GM18499 (cell line): ENCODE measurements at regions not wholly inside any gene's neighbourhood (a gene's known extent, or its start where the extent isn't known, plus 50 kb on each side); places are given as distances from the start of the nearest gene placed in this dataset.
"Not testable (repeated sequence)": the region's sequence is repeated elsewhere in the genome, so short reads cannot be mapped to it uniquely, and the experiment has no call there.

Experiments used
- ATAC-seq: cut with Tn5 transposase; IDR thresholded peaks from one replicate; pipeline ENCODE4 v1.9.1; 2021; ENCODE audit warnings: moderate number of reproducible peaks; ENCODE audit not compliant: insufficient read depth, unreplicated experiment

DNA sequence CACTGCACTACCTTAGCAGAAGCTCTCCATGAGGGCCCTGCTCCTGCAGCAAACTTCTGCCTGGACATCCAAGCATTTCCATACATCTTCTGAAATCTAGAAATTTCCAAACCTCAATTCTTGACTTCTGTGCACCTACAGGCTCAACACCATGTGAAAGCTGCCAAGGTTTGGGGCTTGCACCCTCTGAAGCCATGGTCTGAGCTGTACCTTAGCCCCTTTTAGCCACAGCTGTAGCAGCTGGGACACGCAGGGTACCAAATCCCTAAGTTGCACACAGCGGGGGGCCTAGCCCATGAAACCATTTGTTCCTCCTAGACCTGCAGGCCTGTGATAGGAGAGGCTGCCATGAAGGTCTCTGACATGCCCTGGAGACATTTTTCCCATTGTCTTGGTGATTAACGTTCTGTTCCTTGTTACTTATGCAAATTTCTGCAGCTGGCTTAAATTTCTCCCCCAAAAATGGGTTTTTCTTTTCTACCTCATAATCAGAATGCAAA is 102.7 kb downstream of the EN1 start:
- not testable (repeated sequence) for ATAC-seq

DNA sequence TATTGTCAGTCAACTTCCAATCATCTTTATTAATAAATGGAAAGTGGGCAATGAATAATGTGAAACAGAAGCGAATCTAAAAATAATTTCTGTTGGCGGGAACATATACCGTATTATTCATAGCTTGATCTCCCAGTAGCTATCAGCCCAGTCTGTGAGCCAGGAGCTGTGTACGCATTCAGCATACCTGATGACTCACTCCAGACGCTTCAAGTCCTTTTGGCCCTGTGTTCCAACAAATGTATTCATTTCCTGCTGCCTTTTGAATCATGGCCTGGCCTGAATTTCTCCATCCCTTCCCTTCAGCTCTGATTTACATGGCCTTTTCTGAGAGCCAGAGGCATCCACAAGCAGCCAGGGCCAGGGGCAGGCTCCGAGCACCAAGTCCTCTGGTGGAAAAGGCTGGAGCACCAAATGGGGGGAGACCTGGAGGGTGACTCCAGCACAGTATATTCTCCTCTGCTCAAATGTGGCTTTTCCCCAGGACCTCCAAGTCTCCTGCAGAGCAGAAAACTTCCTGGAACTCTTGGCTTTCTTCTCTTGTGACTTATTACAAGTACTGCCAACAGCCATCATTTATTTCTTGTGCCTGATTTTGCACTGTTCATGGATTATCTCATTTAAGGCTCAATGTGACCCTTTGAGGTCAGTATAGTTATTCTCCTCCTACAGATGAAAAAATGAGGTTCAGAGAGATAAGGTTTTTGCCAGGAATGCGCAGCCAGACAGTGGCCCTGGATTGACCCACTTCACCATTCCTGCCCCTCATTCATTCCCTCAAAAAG is 108.7 kb downstream of the EN1 start:
- no peak for ATAC-seq

DNA sequence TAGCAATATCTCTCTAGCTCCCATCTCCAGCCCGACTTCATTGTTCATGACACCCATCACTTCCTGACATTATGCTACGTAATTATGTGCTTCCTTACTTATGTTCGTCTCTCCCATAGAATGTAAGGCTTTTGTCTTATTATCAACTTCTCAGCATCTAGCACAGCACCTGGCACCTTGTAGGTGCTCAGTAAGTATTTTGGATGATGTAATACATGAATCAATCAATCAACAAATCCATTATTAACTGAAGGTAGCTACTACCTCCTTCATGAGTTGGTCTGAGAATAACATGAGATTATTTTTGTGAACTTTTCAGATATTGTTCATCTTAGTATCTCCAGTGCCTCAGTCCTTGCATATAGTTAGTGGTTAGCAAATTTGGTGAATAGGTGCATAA is 109.3 kb downstream of the EN1 start:
- ATAC-seq = no peak

DNA sequence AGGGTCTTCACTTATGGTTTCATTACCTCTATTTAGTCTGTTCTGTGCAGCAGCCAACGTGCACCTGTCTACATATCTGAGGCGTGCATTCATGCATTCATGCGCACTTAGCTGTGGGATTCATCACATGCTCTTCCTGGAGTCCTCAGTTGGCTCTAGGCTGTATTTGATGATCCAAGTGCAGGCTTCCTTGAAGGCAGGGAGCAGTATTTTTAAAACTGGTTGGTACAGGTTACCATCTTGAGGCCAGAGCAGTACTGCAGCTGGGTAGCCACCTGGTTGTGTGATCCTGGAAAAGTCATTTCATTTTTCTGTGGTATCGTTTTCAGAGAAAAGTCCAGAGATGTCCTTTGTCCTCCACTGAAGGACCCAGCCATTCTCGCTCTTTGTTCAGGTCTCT is 109.8 kb downstream of the EN1 start:
- no peak for ATAC-seq

DNA sequence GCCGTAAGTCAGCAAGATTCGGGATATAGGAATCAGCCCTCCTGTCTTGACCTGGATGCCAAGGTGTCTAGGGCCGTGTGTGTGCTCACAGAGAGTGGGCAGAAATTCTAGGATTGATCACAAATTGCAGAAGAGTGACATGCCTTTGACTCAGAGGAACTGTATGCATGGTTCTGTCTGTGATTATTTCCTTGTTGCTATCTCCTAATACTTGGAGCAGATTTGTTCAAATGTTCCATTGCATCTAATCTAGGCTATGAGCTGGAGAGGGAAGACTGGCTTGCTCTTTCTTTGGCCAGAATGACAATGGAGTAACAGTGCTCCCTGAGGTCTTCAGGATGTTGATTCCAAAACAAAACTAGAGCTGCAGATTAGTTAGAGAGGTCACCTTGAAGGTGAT is 115.0 kb downstream of the EN1 start:
- no peak for ATAC-seq

DNA sequence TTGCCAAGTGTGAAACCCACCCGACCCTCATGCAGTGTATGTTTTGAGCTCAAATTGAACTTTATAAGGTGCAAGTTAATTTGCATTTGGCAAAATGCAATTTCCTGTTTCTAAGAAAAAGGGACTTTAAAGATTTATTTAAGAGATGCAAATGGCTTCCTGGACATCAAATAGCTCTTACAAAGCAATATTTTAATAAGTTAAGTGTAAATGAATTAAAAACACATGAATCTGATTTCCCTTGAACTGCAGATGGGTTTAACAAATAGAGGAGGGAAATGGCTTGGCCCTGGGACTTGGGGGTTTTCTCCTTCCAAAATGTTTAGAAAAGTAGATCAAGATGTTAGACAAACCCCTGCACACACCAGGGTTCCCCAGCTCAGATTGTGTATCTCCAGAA is 116.0 kb downstream of the EN1 start:
- no peak for ATAC-seq

DNA sequence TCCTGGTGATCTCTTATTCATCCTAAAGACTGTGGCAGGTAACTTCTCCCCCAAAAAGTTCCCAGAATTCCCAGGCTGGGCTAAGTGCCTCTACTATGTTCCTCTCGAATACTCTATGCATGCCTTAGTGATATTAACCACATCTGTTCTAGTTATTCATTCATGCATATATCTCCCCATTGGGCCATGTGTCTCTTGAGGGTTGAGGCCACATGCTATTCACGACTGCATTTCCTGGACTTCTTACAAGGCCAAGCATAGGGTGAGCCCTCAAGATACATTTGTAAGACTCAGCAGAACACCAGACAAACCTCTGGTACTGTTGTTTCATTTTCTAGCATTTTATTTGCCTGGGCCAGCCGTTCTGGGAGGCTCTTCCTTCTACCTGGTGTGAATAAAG is 117.0 kb downstream of the EN1 start:
- ATAC-seq = no peak

DNA sequence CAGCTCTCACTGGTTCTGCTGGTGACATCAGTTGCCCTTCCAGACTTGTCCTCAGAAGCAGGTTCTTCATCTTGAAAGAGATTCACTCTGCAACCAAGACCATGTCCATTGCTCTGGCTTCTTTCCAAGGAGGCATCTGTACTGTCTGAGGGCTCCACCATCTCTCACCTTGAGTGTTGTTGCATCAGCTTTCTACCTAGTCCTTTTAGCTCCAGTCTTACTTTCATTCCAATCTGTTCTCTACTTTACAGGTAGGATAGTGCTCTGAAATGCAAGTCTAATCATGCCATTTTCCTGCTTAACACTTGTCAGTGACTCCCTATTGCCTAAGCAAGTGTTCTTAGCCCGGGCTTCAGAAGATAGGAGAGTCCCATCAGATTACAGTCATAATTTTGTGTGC is 117.7 kb downstream of the EN1 start:
- no peak for ATAC-seq

DNA sequence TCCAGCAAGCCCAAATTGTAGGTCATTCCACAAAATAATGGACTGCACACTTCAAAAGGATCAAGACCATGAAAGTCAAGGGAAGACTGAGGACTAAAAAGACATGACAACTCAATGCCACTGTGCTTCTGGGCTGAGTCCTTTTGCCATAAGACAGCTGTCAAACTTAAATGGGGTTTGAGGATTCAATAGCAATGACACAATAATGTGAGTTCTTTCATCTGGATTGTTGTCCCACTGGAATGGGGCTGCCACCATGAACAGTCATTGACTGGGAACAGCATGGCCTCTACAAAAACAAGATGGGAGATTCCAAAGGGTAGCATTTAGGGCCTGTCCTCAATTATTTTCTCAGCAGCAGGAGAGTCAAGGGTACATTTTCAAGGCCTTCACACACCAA is 118.5 kb downstream of the EN1 start:
- ATAC-seq = no peak

DNA sequence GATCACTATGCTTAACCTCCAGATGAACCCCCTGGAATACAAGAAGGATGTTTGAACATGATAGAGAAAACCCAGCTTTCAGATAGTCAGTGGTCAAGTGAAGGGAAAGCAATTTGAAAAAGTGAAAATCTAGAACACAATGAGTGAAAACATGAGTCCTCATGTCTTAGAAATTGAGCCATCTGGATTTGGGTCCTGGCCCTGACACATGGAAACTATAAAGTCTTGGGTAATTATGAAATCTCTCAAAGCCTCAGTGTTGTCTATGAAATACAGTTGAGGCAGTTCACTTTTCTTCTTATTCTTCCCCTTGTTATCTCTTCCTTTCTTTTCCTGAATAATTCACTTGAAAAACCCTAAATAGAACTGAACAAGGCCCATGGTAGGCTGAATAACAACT is 120.6 kb downstream of the EN1 start:
- ATAC-seq = no peak

DNA sequence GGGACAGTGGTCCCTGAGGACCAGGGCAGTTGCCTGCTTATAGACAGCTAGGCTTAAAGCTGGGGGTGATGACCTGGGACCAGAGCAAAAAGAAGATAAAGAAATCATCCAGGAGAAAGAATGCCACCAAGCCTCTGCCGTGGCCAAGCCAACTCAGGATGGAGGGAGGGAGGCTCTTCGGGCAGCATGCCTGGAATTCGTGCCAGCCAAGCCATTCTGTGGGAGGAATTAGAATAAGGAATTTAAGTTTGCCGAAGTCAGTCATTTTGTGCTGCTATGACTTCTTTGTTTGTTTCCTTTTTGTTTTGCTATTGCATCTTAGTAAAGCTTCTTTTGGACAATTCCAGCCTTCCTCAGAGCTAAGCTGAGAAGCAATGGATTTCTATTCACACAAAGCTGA is 124.1 kb downstream of the EN1 start:
- no peak for ATAC-seq

DNA sequence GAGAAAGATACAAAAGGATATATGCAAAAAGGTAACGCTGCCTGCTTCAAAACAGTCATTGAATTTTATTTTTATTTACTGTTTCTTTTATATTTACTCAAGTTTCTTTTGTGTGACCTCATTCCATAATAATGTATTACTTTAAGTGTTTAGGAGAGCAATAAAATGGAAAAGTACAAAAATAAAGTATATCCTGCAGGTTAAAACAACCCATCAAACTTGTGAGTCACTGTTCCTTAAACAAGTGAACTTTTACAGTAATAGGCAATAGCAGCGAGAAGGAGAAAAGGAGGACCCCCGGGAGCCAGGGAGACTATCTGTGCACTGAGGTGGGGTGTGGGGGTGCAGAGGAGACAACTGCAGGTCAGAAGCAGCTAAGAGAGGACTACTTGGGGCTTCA is 124.5 kb downstream of the EN1 start:
- ATAC-seq = no peak

DNA sequence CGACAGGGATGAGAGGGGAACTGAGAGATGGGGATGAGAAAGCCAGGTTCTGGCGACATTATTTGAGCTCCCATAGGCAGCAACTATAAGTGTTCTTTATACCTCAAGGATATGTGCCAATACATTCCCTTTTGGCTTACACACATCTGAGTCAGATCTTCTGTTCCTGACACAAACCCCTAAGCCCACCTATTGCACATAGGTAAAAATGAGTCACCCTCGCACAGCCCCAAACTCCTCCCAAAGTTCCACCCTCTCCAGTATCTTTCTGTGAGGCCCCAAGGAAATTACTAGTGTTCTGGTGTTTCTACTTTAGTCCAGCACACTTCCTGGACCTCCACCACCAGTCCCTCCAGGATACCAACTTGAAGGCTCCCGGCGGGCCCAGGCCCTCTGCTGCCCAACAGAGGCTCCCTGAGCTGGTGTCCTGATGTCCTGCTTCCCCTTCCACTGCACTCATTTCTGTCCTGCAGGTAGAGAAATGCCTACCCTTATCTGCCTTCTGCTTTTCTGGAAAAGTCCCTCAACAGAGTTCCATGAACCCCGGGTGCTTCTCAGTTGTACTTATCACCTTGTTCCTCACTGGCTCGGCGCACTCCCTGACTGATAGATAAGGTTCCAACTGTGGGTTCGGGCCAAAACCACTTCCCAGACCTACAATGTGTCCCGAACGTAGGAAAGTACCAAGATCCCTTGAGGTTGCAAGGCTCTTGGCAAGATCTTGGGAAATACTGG is 125.5 kb downstream of the EN1 start:
- no peak for ATAC-seq

DNA sequence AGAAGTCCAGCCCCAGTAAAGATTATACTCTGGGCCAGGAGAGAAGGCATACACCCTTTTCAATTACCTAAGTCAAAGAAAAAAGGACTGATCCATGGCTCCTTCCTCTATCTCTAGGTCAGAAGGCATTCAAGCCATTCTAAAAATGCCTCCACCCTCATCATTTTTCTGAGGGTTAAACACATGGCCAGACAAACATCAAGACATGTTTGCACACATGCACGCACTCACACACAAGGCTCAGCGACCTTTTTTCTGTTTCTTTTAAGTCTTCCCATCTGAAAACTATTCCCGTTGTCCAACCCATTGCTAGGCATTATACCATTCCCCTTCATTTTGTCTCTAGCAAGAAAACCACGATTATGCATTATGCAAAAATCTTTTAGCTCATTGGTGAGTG is 126.6 kb downstream of the EN1 start:
- ATAC-seq = no peak

DNA sequence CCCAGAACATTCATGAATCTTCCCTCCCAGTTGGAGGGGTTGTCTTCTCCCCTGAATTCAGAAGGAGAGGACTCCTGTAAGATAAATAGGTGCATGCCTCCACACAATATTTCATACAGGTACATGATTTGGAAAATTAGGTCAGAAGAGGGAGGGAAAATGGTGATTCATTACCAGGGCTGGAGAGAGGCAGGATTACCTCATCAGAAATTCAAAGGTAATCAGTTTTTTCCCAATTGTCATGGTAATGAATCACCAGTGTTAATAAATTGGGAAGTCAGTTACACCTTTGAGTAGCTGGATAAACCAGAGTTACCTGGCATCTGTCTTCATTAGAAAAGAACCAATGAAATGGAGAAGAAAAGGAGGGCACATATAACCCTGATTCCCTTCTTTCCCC is 128.5 kb downstream of the EN1 start:
- no peak for ATAC-seq

DNA sequence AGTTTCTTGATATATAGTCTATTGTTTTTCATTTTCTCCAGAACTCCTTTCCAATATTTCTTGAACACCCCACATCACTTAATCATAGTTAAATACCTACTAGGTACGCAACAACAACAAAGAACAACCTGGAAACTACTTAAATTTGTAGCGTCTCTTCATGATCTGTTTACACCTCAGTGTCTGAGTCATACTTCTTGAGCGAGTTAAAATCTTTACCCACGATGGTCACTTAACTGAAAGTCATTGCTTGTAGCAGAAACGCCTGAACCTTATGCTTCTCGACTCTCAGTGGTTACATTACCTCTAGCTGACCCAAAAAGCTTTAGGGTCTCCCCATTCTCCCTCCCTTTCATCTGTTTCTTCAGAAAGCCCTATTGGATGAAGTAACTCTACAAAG is 131.3 kb downstream of the EN1 start:
- ATAC-seq = no peak

DNA sequence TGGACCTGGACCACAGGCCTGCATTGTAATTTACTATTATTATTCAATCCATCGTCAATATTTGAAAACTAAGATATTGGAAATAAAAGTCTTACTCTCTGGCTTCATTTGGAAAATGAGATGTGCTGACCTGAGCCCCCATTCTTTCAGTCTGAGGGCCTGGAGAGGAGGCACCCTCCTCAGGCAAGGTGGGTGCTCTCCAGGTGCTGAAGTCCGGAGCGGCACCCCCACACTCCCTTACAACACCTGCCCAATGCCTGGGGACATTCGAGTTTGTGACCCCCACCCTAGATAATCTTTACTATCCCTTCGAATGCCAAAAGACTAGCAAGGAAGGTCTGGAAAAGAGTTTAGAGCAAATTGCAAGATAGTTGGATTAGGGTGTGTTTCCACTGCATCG is 133.3 kb downstream of the EN1 start:
- ATAC-seq = no peak

DNA sequence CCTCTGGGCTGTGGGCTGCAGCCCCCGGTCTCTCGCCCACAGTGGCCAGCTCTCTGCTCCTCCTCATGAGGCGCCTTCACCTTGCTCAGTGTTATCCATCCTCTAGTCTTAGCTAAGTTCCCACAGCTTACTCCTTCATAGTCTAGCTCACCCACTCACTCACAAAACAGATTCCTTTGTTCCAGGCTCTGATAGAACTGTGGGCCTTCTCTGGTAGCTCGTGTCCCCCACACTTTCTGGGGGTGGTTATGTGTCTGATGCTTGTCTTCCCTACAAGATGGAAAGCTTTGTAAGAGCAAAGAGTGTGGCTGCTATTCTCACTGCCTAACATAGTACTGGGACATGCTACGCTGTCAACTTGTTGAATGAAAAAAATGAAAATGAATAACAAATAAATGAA is 135.8 kb downstream of the EN1 start:
- no peak for ATAC-seq

DNA sequence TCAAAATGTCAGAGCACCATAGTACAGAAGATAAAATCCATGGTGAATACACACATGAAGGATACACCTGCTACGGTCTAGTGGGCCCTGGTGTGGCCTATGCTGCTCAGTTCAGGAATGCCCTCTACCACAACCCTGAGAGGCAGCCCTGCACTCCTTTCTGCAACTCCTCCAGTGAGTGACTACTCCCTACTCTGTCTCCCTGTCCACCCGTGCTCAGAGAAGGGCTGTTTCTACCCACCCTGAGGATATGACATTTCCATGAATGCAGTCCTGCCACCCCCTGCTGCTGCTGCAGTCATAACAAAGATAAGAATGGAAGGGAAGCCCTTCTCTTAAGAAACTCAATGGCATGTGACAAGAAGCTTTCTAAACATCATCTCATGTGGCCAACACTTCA is 137.0 kb downstream of the EN1 start:
- ATAC-seq = no peak

DNA sequence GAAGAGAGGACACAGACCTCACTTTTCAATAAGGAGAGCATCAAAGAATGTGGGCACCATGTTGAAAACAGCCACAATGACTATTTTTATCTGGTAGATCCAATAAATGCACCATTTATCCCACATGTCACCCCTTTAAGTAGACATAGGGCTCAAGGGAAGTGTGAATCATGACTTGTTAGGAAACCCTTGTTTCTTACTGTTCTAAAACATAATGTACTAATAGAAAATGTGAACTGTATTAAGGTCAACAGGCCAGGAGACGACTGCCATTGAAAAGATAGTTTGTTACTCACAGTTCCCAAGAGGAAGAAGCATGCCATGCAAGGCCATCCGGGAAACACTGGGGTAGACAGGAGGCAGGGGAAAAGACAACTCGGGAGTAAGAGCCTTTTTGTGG is 137.7 kb downstream of the EN1 start:
- ATAC-seq = no peak

DNA sequence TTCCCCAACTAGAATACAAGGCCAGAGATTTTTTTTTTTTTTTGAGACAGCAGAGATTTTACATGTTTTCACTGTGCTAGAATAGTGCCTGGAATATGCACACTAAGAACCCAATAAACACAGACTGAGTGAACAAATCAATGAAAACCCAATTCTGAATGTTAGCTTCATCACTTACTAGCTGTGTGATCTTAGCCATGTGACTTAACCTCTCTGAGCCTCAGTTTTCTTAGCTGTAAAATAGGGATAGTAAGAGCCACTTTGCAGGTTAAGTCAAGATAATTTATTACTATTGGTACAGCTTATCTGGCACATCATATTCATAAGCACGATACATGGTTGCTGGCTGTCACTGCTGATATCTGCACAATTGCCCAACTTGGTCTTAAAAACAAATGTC is 140.6 kb downstream of the EN1 start:
- no peak for ATAC-seq

DNA sequence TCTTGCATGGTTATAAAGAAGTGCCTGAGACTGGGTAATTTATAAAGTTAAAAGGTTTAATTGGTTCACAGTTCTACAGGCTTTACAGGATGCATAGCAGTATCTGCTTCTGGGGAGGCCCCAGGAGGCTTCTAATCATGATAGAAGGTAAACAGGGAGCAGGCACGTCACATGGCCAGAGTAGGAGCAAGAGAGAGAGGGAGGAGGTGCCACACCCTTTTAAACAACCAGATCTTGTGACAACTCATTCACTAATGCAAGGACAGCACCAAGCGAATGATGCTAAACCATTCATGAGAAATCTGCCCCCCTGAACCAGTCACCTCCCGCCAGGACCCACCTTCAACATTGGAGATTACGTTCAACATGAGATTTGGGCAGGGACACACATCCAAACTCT is 141.1 kb downstream of the EN1 start:
- no peak for ATAC-seq
